ENCODE measurements at regions not wholly inside any gene's neighbourhood (a gene's known extent, or its start where the extent isn't known, plus 50 kb on each side); places are given as distances from the start of the nearest gene placed in this dataset.

GRCh38 chr4:177066746-177067145 is 242.9 kb upstream of the NEIL3 start:
- TF ChIP-seq CTCF (IDR thresholded peaks at IDR 0.05; ENCODE audit: low read depth, low read length) (no peak), EZH2phosphoT487 (IDR thresholded peaks at IDR 0.05; ENCODE audit: low read depth) (no peak)
